GM23248 (cell line): ENCODE measurements at regions not wholly inside any gene's neighbourhood (a gene's known extent, or its start where the extent isn't known, plus 50 kb on each side); places are given as distances from the start of the nearest gene placed in this dataset.

Source experiments
- DNase-seq: peaks from one replicate; pipeline ENCODE4 v3.0.0-alpha.2; 2015
- H2AFZ ChIP-seq: fragments of 200-600 bp; sonication (generic); 2 replicates; pipeline ENCODE4 v1.6.1; 2016; ENCODE audit warnings: antibody characterized with exemption
- H3F3A ChIP-seq: fragments of 200-600 bp; sonication (generic); 2 replicates; pipeline ENCODE4 v1.6.1; 2016; ENCODE audit warnings: mild to moderate bottlenecking, antibody characterized with exemption, mixed run types; ENCODE audit not compliant: insufficient read depth
- H3K27ac ChIP-seq: fragments of 200-600 bp; sonication (generic); 2 replicates; pipeline ENCODE4 v1.5.1; 2016; ENCODE audit warnings: mild to moderate bottlenecking
- H3K27me3 ChIP-seq: fragments of 200-600 bp; sonication (generic); replicated peaks from 2 replicates; pipeline ENCODE4 v1.6.1; 2016; ENCODE audit warnings: mild to moderate bottlenecking; ENCODE audit not compliant: insufficient read depth
- H3K36me3 ChIP-seq: fragments of 200-600 bp; sonication (generic); 2 replicates; pipeline ENCODE4 v1.6.1; 2016; ENCODE audit warnings: low read depth, mild to moderate bottlenecking
- H3K4me1 ChIP-seq: fragments of 200-600 bp; sonication (generic); 2 replicates; pipeline ENCODE4 v1.6.1; 2016; ENCODE audit warnings: mild to moderate bottlenecking; ENCODE audit not compliant: insufficient read depth
- H3K4me2 ChIP-seq: fragments of 200-600 bp; sonication (generic); one replicate; pipeline ENCODE4 v1.6.1; 2016; ENCODE audit warnings: mild to moderate bottlenecking; ENCODE audit not compliant: unreplicated experiment
- H3K4me3 ChIP-seq: fragments of 200-600 bp; sonication (generic); 2 replicates; pipeline ENCODE4 v1.5.1; 2016; ENCODE audit warnings: mild to moderate bottlenecking
- H3K79me2 ChIP-seq: fragments of 200-600 bp; sonication (generic); 2 replicates; pipeline ENCODE4 v1.6.1; 2016; ENCODE audit warnings: mild to moderate bottlenecking; ENCODE audit not compliant: insufficient read depth
- H3K9ac ChIP-seq: fragments of 200-600 bp; sonication (generic); 2 replicates; pipeline ENCODE4 v1.6.1; 2016; ENCODE audit warnings: mild to moderate bottlenecking
- H3K9me2 ChIP-seq: fragments of 200-600 bp; sonication (generic); 2 replicates; pipeline ENCODE4 v1.6.1; 2016; ENCODE audit warnings: mixed run types, mild to moderate bottlenecking, moderate library complexity; ENCODE audit not compliant: insufficient read depth
- H3K9me3 ChIP-seq: fragments of 200-600 bp; sonication (generic); one replicate; pipeline ENCODE4 v1.6.1; 2017; ENCODE audit warnings: low read depth
- H4K20me1 ChIP-seq: fragments of 200-600 bp; sonication (generic); 2 replicates; pipeline ENCODE4 v1.6.0; 2016; ENCODE audit not compliant: insufficient read depth
- EZH2 ChIP-seq: fragments of 200-600 bp; sonication (generic); IDR thresholded peaks from 2 replicates; pipeline ENCODE4 v1.6.1; 2018; ENCODE audit warnings: antibody characterized with exemption, mild to moderate bottlenecking; ENCODE audit not compliant: insufficient read depth, poor library complexity, severe bottlenecking
- EZH2phosphoT487 ChIP-seq: fragments of 200-600 bp; sonication (generic); IDR thresholded peaks from 2 replicates; pipeline ENCODE4 v1.6.1; 2018; ENCODE audit warnings: antibody characterized with exemption, moderate library complexity, mild to moderate bottlenecking, low read depth; ENCODE audit not compliant: insufficient read depth
- WGBS, 2 experiments: methylation state at CpG; one replicate each; pipeline ENCODE4 v1.1.6; 2015 to 2017; ENCODE audit warnings: low lambda C conversion rate in 2 of 2, low coverage in 1 of 2; ENCODE audit errors: missing lambda C conversion rate in 2 of 2; 5-methylcytosine and 5-hydroxymethylcytosine counted together
- in situ Hi-C: fragments of 300-500 bp; cut with MboI; formaldehyde crosslinking; loops from 2 replicates; pipeline ENCODE4 v1.15.0; 2020

DNA sequence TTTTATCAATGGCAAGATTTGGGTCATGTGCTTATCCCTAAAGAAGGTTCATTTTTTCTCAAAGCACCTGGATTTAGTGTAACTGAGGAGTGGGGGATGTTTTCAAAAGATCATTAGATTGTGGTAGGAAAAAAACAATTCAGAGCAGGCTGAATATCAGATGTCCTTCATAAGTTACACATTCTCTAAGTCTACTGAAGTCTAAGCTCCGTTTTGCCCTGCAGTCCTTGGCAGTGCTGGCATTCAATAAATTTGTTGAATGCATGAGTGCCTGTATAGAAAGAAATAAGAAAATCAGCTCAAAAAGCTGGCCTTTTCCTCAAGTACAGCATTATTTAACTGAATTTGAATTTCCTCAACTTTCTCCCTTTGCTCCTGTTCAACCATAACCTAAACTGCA lies 819.0 kb upstream of the GRM7 start:
- no peak overlapping the region for H2AFZ ChIP-seq
- H3K9me3 ChIP-seq: no peaks in the 10 kb centered on the region
- no peak overlapping the region for H3K4me2 ChIP-seq
- WGBS, 2 experiments: 0 to 4% methylated on average over 1 of the region's 1 CpG
- no peaks in the 10 kb centered on the region for H3K4me1 ChIP-seq
- in situ Hi-C loops: no loop called here
- no peaks in the 10 kb centered on the region for H4K20me1 ChIP-seq
- TF ChIP-seq EZH2phosphoT487: no peak
- no peak for TF ChIP-seq EZH2
- no peaks in the 10 kb centered on the region for H3K9me2 ChIP-seq
- H3K79me2 ChIP-seq: no peaks in the 10 kb centered on the region
- H3F3A ChIP-seq: no peaks in the 10 kb centered on the region
- no peak for DNase-seq
- H3K9ac ChIP-seq: no peak overlapping the region
- no peaks in the 10 kb centered on the region for H3K27me3 ChIP-seq
- H3K36me3 ChIP-seq: no peaks in the 10 kb centered on the region
- H3K27ac ChIP-seq: no peak overlapping the region
- H3K4me3 ChIP-seq: no peak overlapping the region

DNA sequence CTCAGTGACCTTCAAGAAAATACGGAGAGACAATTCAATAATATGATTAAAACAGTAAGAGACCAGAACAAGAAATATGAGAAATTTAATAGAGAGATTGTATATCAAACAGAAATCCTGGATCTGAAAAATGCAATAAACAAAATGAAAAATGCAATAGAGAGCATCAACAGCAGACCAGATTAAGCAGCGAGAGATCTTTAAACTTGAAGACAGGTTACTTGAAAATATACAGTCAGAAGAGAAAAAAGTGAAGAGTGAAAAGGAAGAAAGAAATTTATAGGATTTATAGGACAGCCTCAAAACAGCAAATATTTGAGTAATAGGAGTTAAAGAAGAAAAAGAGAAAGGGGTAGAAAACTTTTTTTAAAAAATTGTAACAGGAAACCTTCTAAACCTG lies 813.9 kb upstream of the GRM7 start:
- Histone ChIP-seq H4K20me1 (no peaks in the 10 kb centered on the region), H2AFZ (no peak overlapping the region), H3K4me2 (no peak overlapping the region), H3F3A (no peaks in the 10 kb centered on the region), H3K9me2 (no peaks in the 10 kb centered on the region), H3K9me3 (no peaks in the 10 kb centered on the region), H3K36me3 (no peaks in the 10 kb centered on the region), H3K9ac (no peak overlapping the region), H3K27me3 (no peaks in the 10 kb centered on the region), H3K27ac (no peak overlapping the region), H3K79me2 (no peaks in the 10 kb centered on the region), H3K4me3 (no peak overlapping the region), H3K4me1 (no peaks in the 10 kb centered on the region)
- DNase-seq: no peak
- in situ Hi-C loops: no loop called here
- WGBS, 2 experiments: 38 to 47% methylated on average over 2 of the region's 2 CpGs
- no peak for TF ChIP-seq EZH2
- no peak for TF ChIP-seq EZH2phosphoT487

DNA sequence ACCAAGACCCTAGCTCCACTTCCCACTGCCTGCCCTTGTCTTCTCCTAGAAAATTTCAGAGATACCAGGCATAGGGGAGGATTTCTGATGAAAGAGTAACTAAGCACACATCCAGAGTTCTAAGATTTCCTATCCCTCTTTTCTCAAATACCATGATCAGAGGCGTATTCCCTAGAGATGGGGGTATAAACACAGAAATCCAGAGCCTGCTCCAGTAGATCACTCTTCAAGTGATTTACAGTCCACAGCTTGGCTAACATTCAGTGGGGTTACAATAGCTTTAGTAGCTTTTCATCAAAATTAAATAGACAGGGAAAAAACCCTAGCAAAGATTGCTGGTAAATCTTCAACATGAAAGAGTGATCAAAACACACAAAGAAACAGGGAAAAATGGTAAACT lies 800.7 kb upstream of the GRM7 start:
- H3K9ac ChIP-seq: no peak overlapping the region
- no peaks in the 10 kb centered on the region for H3K36me3 ChIP-seq
- H2AFZ ChIP-seq: no peak overlapping the region
- no peaks in the 10 kb centered on the region for H3F3A ChIP-seq
- H3K9me3 ChIP-seq: no peaks in the 10 kb centered on the region
- TF ChIP-seq EZH2: no peak
- TF ChIP-seq EZH2phosphoT487: no peak
- 11 to 13% methylated on average over 1 of the region's 1 CpG for WGBS, 2 experiments
- no peaks in the 10 kb centered on the region for H3K9me2 ChIP-seq
- no peak for DNase-seq
- H3K4me2 ChIP-seq: no peak overlapping the region
- no peaks in the 10 kb centered on the region for H4K20me1 ChIP-seq
- H3K27me3 ChIP-seq: no peaks in the 10 kb centered on the region
- no peak overlapping the region for H3K4me3 ChIP-seq
- no peaks in the 10 kb centered on the region for H3K4me1 ChIP-seq
- in situ Hi-C loops: no loop called here
- no peaks in the 10 kb centered on the region for H3K79me2 ChIP-seq
- no peak overlapping the region for H3K27ac ChIP-seq

DNA sequence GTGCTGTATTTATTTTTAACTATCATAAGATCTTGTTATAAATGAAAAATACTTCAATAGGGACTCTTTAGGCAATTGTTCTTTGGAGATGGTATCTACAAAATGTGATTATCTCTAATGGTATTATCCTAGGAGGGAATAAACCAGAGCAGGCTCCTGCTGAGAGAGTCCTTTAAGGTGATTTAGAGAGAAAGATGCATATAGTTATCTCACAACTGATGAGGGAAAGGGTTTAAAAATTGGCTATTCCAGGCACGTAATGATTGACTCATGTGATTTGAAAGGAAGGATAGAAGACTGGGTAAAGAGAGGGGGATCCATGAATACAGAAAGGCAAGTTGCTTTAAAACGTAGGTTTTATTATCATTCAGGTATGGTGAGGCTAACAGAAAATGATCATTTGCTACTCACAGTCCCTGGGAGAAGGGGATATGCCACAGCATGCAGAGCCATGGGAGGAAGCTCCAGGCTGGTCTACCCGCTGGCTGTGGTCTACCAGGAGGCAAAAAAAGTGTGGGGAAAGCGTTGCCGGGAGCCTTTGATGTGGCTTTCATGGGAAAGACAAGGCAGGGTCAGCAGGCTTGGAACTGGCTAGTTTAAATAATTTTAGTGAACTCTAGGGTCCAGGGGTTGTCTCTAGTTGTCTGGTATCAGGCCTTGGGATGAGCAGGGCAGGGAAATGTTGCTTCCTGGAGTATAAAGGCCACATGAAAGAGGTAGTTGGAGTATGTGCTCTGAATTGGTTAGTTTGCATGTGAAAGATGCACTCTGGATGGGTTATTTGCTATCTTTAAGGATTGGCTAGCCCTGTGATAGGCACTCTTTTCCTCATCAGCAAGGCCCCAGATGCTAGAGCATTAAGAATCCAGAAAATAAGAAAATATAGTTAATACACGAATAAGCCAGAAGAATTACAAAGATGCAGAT lies 798.4 kb upstream of the GRM7 start:
- TF ChIP-seq EZH2phosphoT487 (no peak), EZH2 (no peak)
- H3K79me2 ChIP-seq: no peaks in the 10 kb centered on the region
- H2AFZ ChIP-seq: no peak overlapping the region
- H3K4me3 ChIP-seq: no peak overlapping the region
- H3K4me1 ChIP-seq: no peaks in the 10 kb centered on the region
- no peaks in the 10 kb centered on the region for H3K36me3 ChIP-seq
- no peak for DNase-seq
- in situ Hi-C loops: no loop called here
- no peak overlapping the region for H3K9ac ChIP-seq
- no peaks in the 10 kb centered on the region for H3K9me3 ChIP-seq
- H3F3A ChIP-seq: no peaks in the 10 kb centered on the region
- H3K27ac ChIP-seq: no peak overlapping the region
- H3K4me2 ChIP-seq: no peak overlapping the region
- H3K27me3 ChIP-seq: no peaks in the 10 kb centered on the region
- no peaks in the 10 kb centered on the region for H4K20me1 ChIP-seq
- no peaks in the 10 kb centered on the region for H3K9me2 ChIP-seq
- 20 to 23% methylated on average over 6 of the region's 6 CpGs for WGBS, 2 experiments
